ENCODE measurements at regions not wholly inside any gene's neighbourhood (a gene's known extent, or its start where the extent isn't known, plus 50 kb on each side); places are given as distances from the start of the nearest gene placed in this dataset.

GRCh38 chr12:92991134-92991533 lies 62.0 kb upstream of the EEA1 start (continued):
- TF ChIP-seq ZFP3 (tag by site-specific recombination; IDR thresholded peaks at IDR 0.05; ENCODE audit: low read depth), result no peak

GRCh38 chr12:92992041-92992440 lies 62.9 kb upstream of the EEA1 start:
- Histone ChIP-seq H3K4me3 (ENCODE audit: low read depth, low read length) (no peak overlapping the region), H3K36me3 (ENCODE audit: control insufficient read depth in 2 of 2, insufficient read depth in 1 of 2, low read length in 2 of 2) (no peaks in the 10 kb centered on the region), H3K4me1 (ENCODE audit: control insufficient read depth, insufficient read depth, low read length) (no peaks in the 10 kb centered on the region; the same call in 1 of the 2 replicates), H3K27ac (ENCODE audit: extremely low read depth, low read depth, low read length) (no peak overlapping the region), H3K9me3 (ENCODE audit: control insufficient read depth, insufficient read depth, low read depth, low read length) (no peaks in the 10 kb centered on the region)
- CTCF ChIA-PET, result interaction anchor here (0.6 to 1.8 kb wide), 3 partner anchors 12 to 406 kb away, joined by 3 to 9 read pairs (median 4); no protein-coding TSS in a partner anchor
- TF ChIP-seq SP2 (tag by site-specific recombination; IDR thresholded peaks at IDR 0.05), result no peak
- TF ChIP-seq ZNF404 (tag by site-specific recombination; IDR thresholded peaks at IDR 0.05), result no peak
- TF ChIP-seq ZNF157 (tag by site-specific recombination; IDR thresholded peaks at IDR 0.05), result no peak
- 0 out of 2 replicates have a peak, but pooled peaks have one; percentile 44 for TF ChIP-seq ZNF513 (tag by site-specific recombination; IDR thresholded peaks at IDR 0.05)
- TF ChIP-seq ZXDB (tag by site-specific recombination; IDR thresholded peaks at IDR 0.05), result no peak
- TF ChIP-seq ZNF707 (tag by site-specific recombination; IDR thresholded peaks at IDR 0.05), result no peak
- no peak for TF ChIP-seq ZNF518A (tag by site-specific recombination; conservative IDR thresholded peaks at IDR 0.05; ENCODE audit: low read depth)
- TF ChIP-seq, protein P1, sequence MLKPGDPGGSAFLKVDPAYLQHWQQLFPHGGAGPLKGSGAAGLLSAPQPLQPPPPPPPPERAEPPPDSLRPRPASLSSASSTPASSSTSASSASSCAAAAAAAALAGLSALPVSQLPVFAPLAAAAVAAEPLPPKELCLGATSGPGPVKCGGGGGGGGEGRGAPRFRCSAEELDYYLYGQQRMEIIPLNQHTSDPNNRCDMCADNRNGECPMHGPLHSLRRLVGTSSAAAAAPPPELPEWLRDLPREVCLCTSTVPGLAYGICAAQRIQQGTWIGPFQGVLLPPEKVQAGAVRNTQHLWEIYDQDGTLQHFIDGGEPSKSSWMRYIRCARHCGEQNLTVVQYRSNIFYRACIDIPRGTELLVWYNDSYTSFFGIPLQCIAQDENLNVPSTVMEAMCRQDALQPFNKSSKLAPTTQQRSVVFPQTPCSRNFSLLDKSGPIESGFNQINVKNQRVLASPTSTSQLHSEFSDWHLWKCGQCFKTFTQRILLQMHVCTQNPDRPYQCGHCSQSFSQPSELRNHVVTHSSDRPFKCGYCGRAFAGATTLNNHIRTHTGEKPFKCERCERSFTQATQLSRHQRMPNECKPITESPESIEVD (tag by site-specific recombination; IDR thresholded peaks at IDR 0.05), result peak; percentile 40; the same call in 1 of the 2 replicates
- TF ChIP-seq ZNF596 (tag by site-specific recombination; IDR thresholded peaks at IDR 0.05), result no peak
- 0 out of 2 replicates have a peak, but pooled peaks have one; percentile 6 for TF ChIP-seq GLI2 (tag by site-specific recombination; IDR thresholded peaks at IDR 0.05; ENCODE audit: borderline replicate concordance, low read depth)
- no peak for TF ChIP-seq ZNF747 (tag by site-specific recombination; IDR thresholded peaks at IDR 0.05)
- no peak for TF ChIP-seq KLF7 (tag by site-specific recombination; IDR thresholded peaks at IDR 0.05; ENCODE audit: borderline replicate concordance)
- POLR2A ChIA-PET, result no interaction called here

- no peaks in the 10 kb centered on the region for H3K36me3 ChIP-seq (ENCODE audit: control insufficient read depth in 2 of 2, insufficient read depth in 1 of 2, low read length in 2 of 2)
- no peaks in the 10 kb centered on the region for H3K9me3 ChIP-seq (ENCODE audit: control insufficient read depth, insufficient read depth, low read depth, low read length)
- TF ChIP-seq ZNF529 (tag by site-specific recombination; IDR thresholded peaks at IDR 0.05; ENCODE audit: insufficient replicate concordance) (no peak), HOXD13 (CRISPR knock-in tag; IDR thresholded peaks at IDR 0.05; ENCODE audit: borderline replicate concordance) (no peak), ZNF596 (tag by site-specific recombination; IDR thresholded peaks at IDR 0.05) (no peak), ZNF211 (tag by site-specific recombination; IDR thresholded peaks at IDR 0.05; ENCODE audit: low read depth) (peak; percentile 65), SETDB1 (IDR thresholded peaks at IDR 0.05; ENCODE audit: insufficient read length, low read length) (peak; percentile 80), ZNF768 (tag by site-specific recombination; IDR thresholded peaks at IDR 0.05) (no peak), ZNF426 (tag by site-specific recombination; IDR thresholded peaks at IDR 0.05) (0 out of 2 replicates have a peak, but pooled peaks have one; percentile 19)
- ChIA-PET POLR2A (no interaction called here), CTCF (interaction anchor here (0.6 to 1.0 kb wide), 2 partner anchors 33 to 396 kb away, joined by 3 read pairs; no protein-coding TSS in a partner anchor)
- no peaks in the 10 kb centered on the region for H3K4me1 ChIP-seq (ENCODE audit: control insufficient read depth, insufficient read depth, low read length)
- H3K27ac ChIP-seq (ENCODE audit: extremely low read depth, low read depth, low read length), result no peak overlapping the region
- H3K4me3 ChIP-seq (ENCODE audit: low read depth, low read length), result no peak overlapping the region
Observed at GRCh38 chr12:92993259-92993658, 64.2 kb upstream of the EEA1 start.

Measured in HEK293 (cell line).